GM18517 (cell line): ENCODE measurements at regions not wholly inside any gene's neighbourhood (a gene's known extent, or its start where the extent isn't known, plus 50 kb on each side); places are given as distances from the start of the nearest gene placed in this dataset.

Experiments used
- ATAC-seq: cut with Tn5 transposase; IDR thresholded peaks from one replicate; pipeline ENCODE4 v1.9.1; 2021; ENCODE audit warnings: mild to moderate bottlenecking, moderate library complexity; ENCODE audit not compliant: unreplicated experiment

GRCh38 chr14:51307551-51307950, 67.5 kb downstream of the TMX1 start:
- ATAC-seq = no peak

- no peak for ATAC-seq
Observed at GRCh38 chr14:51308866-51309265, 68.8 kb downstream of the TMX1 start.

DNA sequence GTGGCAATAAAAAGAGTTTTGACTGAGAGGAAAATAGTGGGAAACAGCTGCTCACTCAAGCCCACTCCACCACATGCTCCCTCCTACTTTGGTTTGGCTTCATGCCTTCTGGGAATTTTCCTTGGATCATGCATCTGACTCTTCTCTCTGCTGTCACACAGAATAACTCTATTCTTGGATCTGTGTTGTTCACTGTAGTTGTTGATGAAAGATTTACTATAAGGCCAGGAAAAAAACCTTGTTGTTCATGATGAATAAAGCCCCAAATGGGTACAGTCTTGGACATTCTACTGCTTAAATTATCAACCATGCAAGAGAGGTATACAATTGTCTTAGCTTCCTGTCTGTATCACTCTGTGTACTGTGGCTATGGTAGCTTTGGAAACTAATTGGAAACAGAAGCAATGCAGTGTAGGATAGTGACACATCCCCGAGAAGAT, 70.5 kb downstream of the TMX1 start:
- no peak for ATAC-seq

DNA sequence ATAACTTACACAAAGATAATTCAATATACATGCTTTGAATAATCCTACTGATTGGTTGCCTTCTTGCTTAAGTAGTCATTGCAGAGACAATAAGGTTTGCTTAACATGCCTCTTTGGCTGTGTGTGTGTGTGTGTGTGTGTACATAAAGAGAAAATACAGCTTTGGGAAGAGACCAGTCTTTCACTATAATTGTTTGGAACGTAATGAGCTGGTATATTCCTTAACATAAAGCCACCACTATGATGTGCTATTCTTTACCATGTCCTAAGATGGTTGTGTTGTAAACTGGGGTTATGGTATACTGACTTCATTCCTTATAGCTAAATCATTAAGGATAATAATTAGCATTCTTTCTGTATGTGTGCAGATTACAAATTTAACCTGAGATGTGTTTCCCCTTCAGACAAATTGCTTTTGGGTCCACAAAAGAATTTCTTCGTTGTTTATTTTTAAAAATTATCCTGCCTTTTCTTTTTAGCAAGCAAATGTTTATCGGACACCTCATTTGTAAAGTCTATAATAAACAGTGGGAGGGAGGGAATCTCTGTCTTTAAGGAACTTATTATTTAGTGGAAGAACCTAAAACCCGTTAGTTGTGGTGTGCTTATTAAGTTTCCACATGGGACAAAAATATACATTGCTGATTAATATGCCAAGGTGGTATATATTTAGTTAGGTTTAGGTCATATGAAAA, 74.4 kb downstream of the TMX1 start:
- no peak for ATAC-seq

- no peak for ATAC-seq
Observed at GRCh38 chr14:51317373-51317772, 77.3 kb downstream of the TMX1 start.

GRCh38 chr14:51318813-51319597, 79.0 kb downstream of the TMX1 start:
- ATAC-seq = no peak

GRCh38 chr14:51321036-51321435, 81.0 kb downstream of the TMX1 start:
- no peak for ATAC-seq

DNA sequence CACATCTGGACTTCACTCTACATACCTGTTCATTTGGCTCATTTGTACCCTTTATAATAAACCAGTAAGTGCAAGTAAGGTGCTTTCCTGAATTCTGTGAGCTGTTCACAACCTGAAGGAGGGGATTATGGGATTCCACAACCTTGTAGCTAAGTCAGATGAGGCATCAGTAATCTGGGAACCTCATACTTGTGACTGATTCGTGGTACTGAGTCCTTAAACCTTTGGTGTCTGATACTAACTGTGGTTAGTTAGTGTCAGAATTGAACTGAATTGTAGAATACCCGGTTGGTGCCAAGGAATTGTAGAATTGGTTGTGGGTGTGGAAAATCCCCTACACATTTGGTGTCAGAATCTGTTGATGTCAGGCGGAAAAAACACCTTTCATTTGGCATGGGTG, 83.4 kb downstream of the TMX1 start:
- no peak for ATAC-seq

DNA sequence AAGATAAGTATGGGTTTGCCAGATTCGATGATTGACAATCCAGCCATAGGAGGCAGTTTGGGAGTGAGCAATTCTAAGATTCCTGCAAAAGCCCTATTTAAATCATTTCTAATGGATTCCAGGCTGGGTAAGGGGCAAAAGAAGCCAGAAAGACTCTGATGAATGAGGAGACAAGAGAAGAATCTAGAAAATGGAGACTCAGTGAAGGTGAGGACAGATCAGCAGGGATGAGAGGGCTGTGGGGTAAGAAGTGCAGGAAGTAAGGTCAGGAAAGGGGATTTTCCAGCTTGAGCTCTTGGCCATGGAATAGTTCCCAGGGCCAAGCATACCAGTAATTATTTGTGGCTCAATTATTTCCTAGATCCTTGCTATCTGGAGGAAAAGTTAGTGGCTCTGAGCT, 87.3 kb downstream of the TMX1 start:
- no peak for ATAC-seq

DNA sequence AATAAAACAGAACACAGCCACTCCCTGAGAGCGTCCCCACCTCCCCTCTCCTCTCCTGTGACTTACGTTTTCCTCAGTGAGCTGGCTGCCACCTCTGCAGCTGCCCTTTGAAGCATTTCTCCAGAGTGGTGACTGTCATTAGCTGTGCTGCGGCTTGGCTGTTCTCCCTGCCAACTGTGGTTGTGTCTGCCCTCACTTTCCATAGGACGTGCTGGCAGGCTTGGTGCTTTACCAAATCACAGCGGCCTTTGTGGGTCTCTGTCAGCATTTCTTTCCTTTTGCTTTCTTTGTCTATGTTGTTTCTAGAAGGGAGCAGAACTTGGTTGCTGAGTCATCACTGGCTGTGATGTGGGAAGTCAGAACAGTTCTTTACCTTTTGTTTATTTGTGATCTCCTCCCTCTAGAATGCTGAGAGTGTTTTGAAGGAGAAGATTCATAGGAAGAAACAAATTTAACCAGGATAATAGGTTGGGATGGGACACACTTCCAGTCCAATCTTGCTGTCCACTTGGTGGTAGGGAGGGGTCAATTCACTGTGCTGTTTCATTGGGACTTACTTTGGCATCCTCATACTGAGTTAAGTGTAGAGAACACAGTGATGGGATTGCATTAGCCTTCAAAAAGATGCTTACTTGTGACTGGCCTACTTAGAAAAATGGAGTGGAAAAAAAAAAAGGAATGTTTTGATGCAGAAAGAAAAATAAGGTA, 88.2 kb downstream of the TMX1 start:
- ATAC-seq = no peak

DNA sequence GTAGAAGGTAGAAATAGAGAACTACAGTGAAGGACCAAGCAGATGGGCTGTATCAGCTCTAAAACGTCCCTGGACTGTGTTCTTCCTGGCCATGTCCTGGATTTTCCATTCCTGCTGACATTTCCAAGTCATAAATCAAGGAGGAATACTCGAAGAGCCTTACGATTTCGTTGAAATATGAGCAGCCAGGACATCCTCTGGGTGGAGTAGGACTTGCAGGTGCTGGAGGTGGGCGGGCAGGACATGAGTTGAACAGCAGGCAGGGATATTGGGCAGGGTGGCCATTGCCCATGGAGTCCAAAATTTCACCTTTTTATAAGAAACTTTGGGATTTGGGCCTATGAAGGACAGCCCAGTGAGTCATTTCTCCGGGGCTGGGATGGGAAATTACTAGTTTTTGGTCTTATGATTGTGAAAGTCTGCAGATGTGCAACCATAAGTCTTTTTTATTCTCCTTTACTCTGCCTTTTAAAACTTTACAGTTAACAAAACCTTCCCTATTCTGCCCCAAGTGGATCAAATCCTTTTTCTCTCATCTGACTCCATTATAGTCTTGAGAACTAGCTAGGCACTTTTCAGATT, 88.8 kb downstream of the TMX1 start:
- ATAC-seq = no peak

DNA sequence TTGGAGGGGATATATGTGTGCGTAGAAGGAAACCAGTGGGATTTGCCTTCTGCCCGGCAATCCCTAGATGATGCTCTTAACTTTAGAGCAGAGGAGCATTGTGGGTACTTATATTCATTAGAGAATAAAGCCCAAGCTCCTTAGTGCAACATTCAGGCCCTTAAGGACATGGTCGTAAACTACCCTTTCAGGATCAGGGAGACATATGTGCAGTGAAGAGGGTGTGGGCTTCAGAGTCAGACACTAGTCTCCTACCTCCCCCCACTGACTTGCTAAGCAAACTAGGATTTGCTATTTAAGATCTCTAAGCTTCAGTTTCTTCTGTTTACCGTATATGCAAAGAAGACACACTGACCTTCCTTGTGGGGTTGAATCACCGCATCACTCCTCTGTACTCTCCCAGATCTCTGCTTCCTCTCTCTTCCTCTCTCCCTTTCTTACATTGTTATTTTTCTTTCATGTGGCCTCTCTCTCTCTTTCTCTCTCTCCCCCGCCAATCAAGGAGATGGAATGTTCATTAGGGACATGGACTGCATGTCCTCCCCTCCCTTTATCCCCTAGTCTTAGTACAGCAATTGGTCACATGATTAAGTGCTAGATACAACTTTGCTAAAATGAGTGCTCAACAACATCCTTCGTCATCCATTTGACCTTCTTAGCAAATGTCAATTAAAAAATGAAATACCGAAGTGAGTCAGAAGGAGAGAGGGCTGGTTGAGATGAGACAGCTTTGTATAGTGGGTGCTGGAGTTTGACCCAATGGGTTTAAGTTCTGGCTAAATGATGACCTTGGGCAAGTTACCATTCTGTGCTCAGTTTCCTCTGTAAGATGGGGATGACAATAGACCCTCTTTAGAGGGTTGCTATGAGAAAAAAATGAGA, 91.7 kb downstream of the TMX1 start:
- ATAC-seq = no peak

- no peak for ATAC-seq
Observed at GRCh38 chr14:51333299-51333698, 93.3 kb downstream of the TMX1 start.

DNA sequence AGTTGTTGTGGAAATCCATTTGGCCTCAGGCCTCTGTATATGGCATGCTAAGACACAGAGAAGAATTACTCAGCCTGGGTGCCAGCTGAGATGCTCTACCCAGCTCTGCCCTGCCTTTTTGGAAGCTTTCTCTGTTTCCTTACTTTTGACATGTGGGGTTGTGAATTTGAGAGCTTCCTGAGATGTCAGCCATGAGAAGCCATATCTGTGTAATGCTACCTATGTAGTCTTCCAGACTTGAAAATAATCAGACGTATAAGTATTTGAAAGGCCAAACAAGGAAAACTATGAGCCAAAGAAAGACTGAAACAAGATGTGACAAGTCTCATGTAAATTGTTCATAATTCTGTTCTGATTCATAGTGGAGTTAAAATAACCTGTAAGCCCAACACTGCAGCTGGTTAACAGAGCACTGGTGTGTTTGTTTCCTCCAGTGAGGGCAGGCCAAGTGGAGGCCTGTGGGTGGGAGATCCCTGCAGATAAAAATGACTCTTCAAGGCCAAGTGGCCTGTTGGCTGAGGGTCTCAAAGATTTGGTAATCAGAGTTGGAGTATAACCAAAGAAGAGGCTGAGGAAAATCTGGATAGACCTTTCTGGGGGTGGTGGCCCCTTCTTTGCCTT, 94.0 kb downstream of the TMX1 start:
- no peak for ATAC-seq

DNA sequence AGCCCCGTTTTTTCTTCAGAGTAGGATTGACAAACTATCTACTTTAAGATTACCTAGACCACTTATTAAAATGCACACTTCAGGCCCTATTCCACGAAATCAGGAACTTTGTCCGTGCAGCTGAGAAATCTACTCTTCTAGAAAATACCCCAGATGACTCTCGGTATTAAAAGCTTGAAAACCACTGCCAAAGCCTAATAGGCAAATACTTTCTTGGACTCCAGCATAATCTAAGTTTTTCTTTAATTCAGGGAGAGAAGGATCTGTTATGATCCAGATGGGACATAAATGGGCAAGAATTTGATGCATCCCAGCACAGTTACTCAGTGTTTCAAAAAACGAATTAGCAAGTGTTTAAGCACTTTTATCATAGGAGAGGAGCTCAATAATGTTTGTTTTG, 94.5 kb downstream of the TMX1 start:
- no peak for ATAC-seq

DNA sequence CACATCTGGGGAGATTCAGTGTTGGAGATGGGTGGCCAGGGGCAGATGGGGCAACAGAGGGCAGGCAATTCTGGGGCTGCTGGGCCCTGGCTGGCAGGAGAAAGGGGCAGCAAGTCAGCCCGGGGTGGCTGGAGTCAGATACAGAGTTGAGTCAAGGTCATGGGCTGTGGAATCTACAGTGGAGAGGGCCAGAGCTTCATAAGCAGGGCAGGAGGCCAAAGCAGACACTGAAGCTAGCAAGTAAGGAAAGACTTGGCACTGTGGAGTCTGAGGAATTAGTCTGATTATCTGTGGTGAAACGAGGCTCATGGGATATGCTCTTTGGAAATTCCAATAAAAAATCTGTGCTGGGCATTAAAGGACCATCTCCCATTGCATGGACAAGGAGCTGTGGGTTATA, 95.5 kb downstream of the TMX1 start:
- ATAC-seq = no peak

- no peak for ATAC-seq
Observed at GRCh38 chr14:51335961-51336723, 96.1 kb downstream of the TMX1 start.

- no peak for ATAC-seq
Observed at GRCh38 chr14:51336734-51337133, 96.7 kb downstream of the TMX1 start.

- no peak for ATAC-seq
Observed at GRCh38 chr14:51337520-51337919, 97.5 kb downstream of the TMX1 start.
